H1 (cell line): ENCODE measurements at regions not wholly inside any gene's neighbourhood (a gene's known extent, or its start where the extent isn't known, plus 50 kb on each side); places are given as distances from the start of the nearest gene placed in this dataset.

Source experiments
- CTCF ChIA-PET: fragments of 300-600 bp; sonication (Branson Sonifier 250); formaldehyde crosslinking; loops from one replicate; lab custom pipeline; 2021; ENCODE audit not compliant: partially characterized antibody; lab: Charles Lee
- POLR2A ChIA-PET: fragments of 300-600 bp; sonication (Branson Sonifier 250); formaldehyde crosslinking; loops from one replicate; lab custom pipeline; 2021; ENCODE audit warnings: inconsistent platforms; ENCODE audit not compliant: partially characterized antibody; lab: Charles Lee
- DNase-seq, 2 experiments: peaks; one replicate each; pipeline versions ENCODE4 v3.0.0 to v3.0.0-alpha.2; 2010 to 2022; ENCODE audit warnings: low spot score in 2 of 2, low read depth in 1 of 2, mixed read lengths in 1 of 2
- FAIRE-seq: peaks from 2 replicates; lab custom pipeline; 2011; peaks lifted over from hg19 to GRCh38; lab: Jason Lieb, UNC
- H2AFZ ChIP-seq: 2 replicates; pipeline ENCODE4 v1.8.1; 2012; ENCODE audit warnings: low read length, inconsistent platforms
- H2AK5ac ChIP-seq: 2 replicates; pipeline ENCODE4 v1.6.1; 2013; ENCODE audit warnings: low read depth, low read length
- H2BK120ac ChIP-seq: replicated peaks from 2 replicates; pipeline ENCODE3; 2013; ENCODE audit warnings: low read depth, low read length, inconsistent platforms
- H2BK12ac ChIP-seq: 2 replicates; pipeline ENCODE4 v1.6.1; 2013; ENCODE audit warnings: low read depth, low read length
- H2BK15ac ChIP-seq: 2 replicates; pipeline ENCODE4 v1.6.1; 2013; ENCODE audit warnings: low read length
- H2BK20ac ChIP-seq: 2 replicates; pipeline ENCODE4 v1.6.1; 2013; ENCODE audit warnings: low read length
- H2BK5ac ChIP-seq: 2 replicates; pipeline ENCODE4 v1.6.1; 2013; ENCODE audit warnings: low read depth, low read length
- H3K14ac ChIP-seq: 2 replicates; pipeline ENCODE4 v1.6.1; 2013; ENCODE audit warnings: inconsistent platforms; ENCODE audit not compliant: insufficient read length
- H3K18ac ChIP-seq: 2 replicates; pipeline ENCODE4 v1.6.1; 2013; ENCODE audit warnings: low read length; ENCODE audit errors: extremely low read depth
- H3K23ac ChIP-seq: 2 replicates; pipeline ENCODE4 v1.6.1; 2013; ENCODE audit warnings: inconsistent platforms; ENCODE audit not compliant: insufficient read length
- H3K23me2 ChIP-seq: 2 replicates; pipeline ENCODE4 v1.6.1; 2013; ENCODE audit warnings: low read depth, low read length
- H3K27ac ChIP-seq: 2 replicates; pipeline ENCODE4 v1.6.1; 2011; ENCODE audit warnings: low read depth, low read length, inconsistent platforms
- H3K27me3 ChIP-seq, 4 experiments: replicated peaks in 1 of 4; 1 replicate in 1 of 4; 2 replicates in 3 of 4; pipeline versions ENCODE4 v1.6.1 to v1.8.1; 2011 to 2013; ENCODE audit warnings: low read length in 3 of 4, mild to moderate bottlenecking in 3 of 4, inconsistent platforms in 2 of 4, mixed read lengths in 2 of 4, moderate library complexity in 1 of 4; ENCODE audit not compliant: control insufficient read depth in 3 of 4, insufficient read depth in 3 of 4; ENCODE audit errors: extremely low read depth in 1 of 4
- H3K36me3 ChIP-seq, 4 experiments: 2 replicates each; pipeline versions ENCODE4 v1.6.1 to v1.8.1; 2011 to 2013; ENCODE audit warnings: mild to moderate bottlenecking in 4 of 4, low read length in 3 of 4, moderate library complexity in 2 of 4, control low read depth in 1 of 4, inconsistent platforms in 1 of 4; ENCODE audit not compliant: insufficient read depth in 4 of 4, control insufficient read depth in 2 of 4
- H3K4ac ChIP-seq: replicated peaks from 2 replicates; pipeline ENCODE3; 2013; ENCODE audit warnings: low read length, low read depth, mixed read lengths, inconsistent platforms; ENCODE audit not compliant: insufficient read length
- H3K4me1 ChIP-seq, 4 experiments: replicated peaks in 1 of 4; 1 replicate in 1 of 4; 2 replicates in 3 of 4; pipeline versions ENCODE4 v1.6.1 to v1.8.1; 2011 to 2013; ENCODE audit warnings: low read length in 3 of 4, inconsistent platforms in 2 of 4, mixed read lengths in 1 of 4; ENCODE audit not compliant: insufficient read depth in 4 of 4, control insufficient read depth in 3 of 4
- H3K4me2 ChIP-seq, 2 experiments: 2 replicates each; pipeline versions ENCODE4 v1.6.1 to v1.8.1; 2011 to 2013; ENCODE audit warnings: low read depth in 2 of 2, low read length in 2 of 2, control low read depth in 1 of 2, inconsistent platforms in 1 of 2, mild to moderate bottlenecking in 1 of 2; ENCODE audit not compliant: insufficient read depth in 1 of 2
- H3K4me3 ChIP-seq, 4 experiments: fragments of 200-600, 300-600 bp in 1 of 4; sonication (generic), shearing (Covaris generic), sonication (Bioruptor Twin) in 1 of 4; 2 replicates each; pipeline versions ENCODE4 v1.5.1 to v1.8.1; 2011 to 2016; ENCODE audit warnings: low read length in 4 of 4, low read depth in 3 of 4, control low read depth in 2 of 4, inconsistent platforms in 2 of 4, mild to moderate bottlenecking in 2 of 4, mixed read lengths in 1 of 4, moderate library complexity in 1 of 4; ENCODE audit not compliant: insufficient read depth in 2 of 4; ENCODE audit errors: extremely low read depth in 1 of 4
- H3K56ac ChIP-seq: replicated peaks from 2 replicates; pipeline ENCODE3; 2013; ENCODE audit warnings: low read depth, mild to moderate bottlenecking, mixed read lengths, low read length, inconsistent platforms; ENCODE audit not compliant: insufficient read length
- H3K79me1 ChIP-seq: 2 replicates; pipeline ENCODE4 v1.6.1; 2013; ENCODE audit warnings: low read depth, low read length, control low read depth
- H3K79me2 ChIP-seq, 2 experiments: 2 replicates each; pipeline versions ENCODE4 v1.6.1 to v1.8.1; 2012 to 2013; ENCODE audit warnings: low read length in 2 of 2, mild to moderate bottlenecking in 2 of 2, inconsistent platforms in 1 of 2; ENCODE audit not compliant: insufficient read depth in 2 of 2, control insufficient read depth in 1 of 2
- H3K9ac ChIP-seq, 4 experiments: replicated peaks in 1 of 4; 1 replicate in 1 of 4; 2 replicates in 3 of 4; pipeline versions ENCODE4 v1.6.1 to v1.8.1; 2011 to 2013; ENCODE audit warnings: low read depth in 3 of 4, low read length in 3 of 4, control low read depth in 2 of 4, mild to moderate bottlenecking in 2 of 4, moderate library complexity in 2 of 4, inconsistent platforms in 1 of 4; ENCODE audit errors: extremely low read depth in 1 of 4
- H3K9me3 ChIP-seq, 2 experiments: 2 replicates each; pipeline versions ENCODE4 v1.6.1 to v1.8.1; 2012 to 2013; ENCODE audit warnings: mild to moderate bottlenecking in 2 of 2, moderate library complexity in 2 of 2, control low read depth in 1 of 2, inconsistent platforms in 1 of 2, low read depth in 1 of 2, low read length in 1 of 2, mixed read lengths in 1 of 2; ENCODE audit not compliant: insufficient read depth in 2 of 2
- H4K20me1 ChIP-seq, 2 experiments: replicated peaks in 1 of 2; 2 replicates each; pipeline versions ENCODE3 to v1.8.1; 2011 to 2013; ENCODE audit warnings: inconsistent platforms in 2 of 2, low read length in 2 of 2, mild to moderate bottlenecking in 1 of 2; ENCODE audit not compliant: insufficient read depth in 2 of 2, control insufficient read depth in 1 of 2
- H4K5ac ChIP-seq: 2 replicates; pipeline ENCODE4 v1.6.1; 2013; ENCODE audit warnings: low read length, low read depth, mixed read lengths, inconsistent platforms; ENCODE audit not compliant: insufficient read length
- H4K8ac ChIP-seq: 2 replicates; pipeline ENCODE4 v1.8.0; 2013; ENCODE audit warnings: mild to moderate bottlenecking, moderate library complexity, low read length, inconsistent platforms; ENCODE audit not compliant: insufficient read depth; ENCODE audit errors: extremely low read depth
- H4K91ac ChIP-seq: replicated peaks from 2 replicates; pipeline ENCODE3; 2013; ENCODE audit warnings: low read length, mixed read lengths, inconsistent platforms; ENCODE audit not compliant: insufficient read length
- ASH2L ChIP-seq: fragments of 200-600, 300-600 bp; sonication (generic); IDR thresholded peaks from one replicate; pipeline ENCODE4 v1.7.1; 2017; ENCODE audit warnings: low read length
- CHD2 ChIP-seq: IDR thresholded peaks from 2 replicates; pipeline ENCODE4 v1.6.1; 2012; ENCODE audit warnings: low read length, improper control_type of control experiment
- CREB1 ChIP-seq: IDR thresholded peaks from 2 replicates; pipeline ENCODE4 v1.6.1; 2012; ENCODE audit warnings: inconsistent platforms
- EGR1 ChIP-seq: IDR thresholded peaks from 2 replicates; pipeline ENCODE4 v1.6.1; 2011; ENCODE audit warnings: low read depth, low read length, borderline replicate concordance
- JUN ChIP-seq: IDR thresholded peaks from 2 replicates; pipeline ENCODE4 v1.6.1; 2011; ENCODE audit warnings: low read depth, mild to moderate bottlenecking, improper control_type of control experiment, low read length
- KDM4A ChIP-seq: IDR thresholded peaks from one replicate; pipeline ENCODE4 v1.7.1; 2012; ENCODE audit warnings: low read depth, mild to moderate bottlenecking, moderate library complexity, low read length, inconsistent platforms; ENCODE audit not compliant: severe bottlenecking
- MAFK ChIP-seq: IDR thresholded peaks from 2 replicates; pipeline ENCODE4 v1.6.1; 2012; ENCODE audit warnings: low read depth, mild to moderate bottlenecking, improper control_type of control experiment, low read length
- SP1 ChIP-seq: IDR thresholded peaks from 2 replicates; pipeline ENCODE4 v1.6.1; 2011; ENCODE audit warnings: low read depth, low read length
- YY1 ChIP-seq: IDR thresholded peaks from 2 replicates; pipeline ENCODE4 v1.6.1; 2011; ENCODE audit warnings: low read depth, mild to moderate bottlenecking, low read length
- WGBS, 2 experiments: shearing (Covaris generic) in 1 of 2; methylation state at CpG; one replicate each; pipeline versions ENCODE4 v1.1.6 to v1.1.7; 2013 to 2015; ENCODE audit warnings: low lambda C conversion rate in 2 of 2, mixed read lengths in 2 of 2, inconsistent platforms in 1 of 2, low coverage in 1 of 2, missing lambda C conversion rate in 1 of 2; ENCODE audit not compliant: insufficient replicate concordance in 2 of 2, insufficient coverage in 1 of 2, insufficient read length in 1 of 2; ENCODE audit errors: extremely low coverage in 1 of 2, missing lambda C conversion rate in 1 of 2; 5-methylcytosine and 5-hydroxymethylcytosine counted together

GRCh38 chr10:52525761-52526160 lies 211.7 kb downstream of the DKK1 start:
- Histone ChIP-seq H3K4me1 (no peaks in the 10 kb centered on the region), H4K8ac (no peak overlapping the region), H3K14ac (no peak overlapping the region), H3K9me3 (no peaks in the 10 kb centered on the region), H3K79me1 (no peaks in the 10 kb centered on the region), H3K4me2 (no peak overlapping the region), H4K20me1 (no peaks in the 10 kb centered on the region), H3K27ac (no peak overlapping the region), H3K27me3 (no peaks in the 10 kb centered on the region), H3K4me3 (no peak overlapping the region), H2BK5ac (no peak overlapping the region), H4K91ac (no peak overlapping the region), H3K23ac (no peak overlapping the region), H2AFZ (no peak overlapping the region), H4K5ac (no peak overlapping the region), H3K56ac (no peak overlapping the region), H2BK12ac (no peak overlapping the region), H3K36me3 (no peaks in the 10 kb centered on the region), H3K4ac (no peak overlapping the region), H2BK120ac (no peak overlapping the region), H3K9ac (no peak overlapping the region), H2AK5ac (no peak overlapping the region), H2BK15ac (no peak overlapping the region), H3K23me2 (no peaks in the 10 kb centered on the region), H3K79me2 (no peaks in the 10 kb centered on the region), H3K18ac (no peak overlapping the region), H2BK20ac (no peak overlapping the region)
- ChIA-PET CTCF (no interaction called here), POLR2A (no interaction called here)
- 91% methylated on average over 2 of the region's 2 CpGs; no CpG with 5 or more reads in 1 of the 2 experiments for WGBS, 2 experiments
- no peak for FAIRE-seq
- DNase-seq: no peak
- no peak for TF ChIP-seq KDM4A
- TF ChIP-seq JUN: no peak
- TF ChIP-seq CREB1: no peak
- no peak for TF ChIP-seq MAFK
- no peak for TF ChIP-seq EGR1
- no peak for TF ChIP-seq SP1
- TF ChIP-seq YY1: no peak
- TF ChIP-seq CHD2: no peak
- TF ChIP-seq ASH2L: no peak
